NK-92 treated with Interleukin-12 subunit alpha and Interleukin-12 subunit beta, amount 100 ng/mL, for 24 hours (cell line): ENCODE measurements at regions not wholly inside any gene's neighbourhood (a gene's known extent, or its start where the extent isn't known, plus 50 kb on each side); places are given as distances from the start of the nearest gene placed in this dataset.
"Not testable (repeated sequence)": the region's sequence is repeated elsewhere in the genome, so short reads cannot be mapped to it uniquely, and the experiment has no call there.

Source experiments
- DNase-seq: peaks from one replicate; lab custom pipeline; 2025; lab: John Stamatoyannopoulos, UW

DNA sequence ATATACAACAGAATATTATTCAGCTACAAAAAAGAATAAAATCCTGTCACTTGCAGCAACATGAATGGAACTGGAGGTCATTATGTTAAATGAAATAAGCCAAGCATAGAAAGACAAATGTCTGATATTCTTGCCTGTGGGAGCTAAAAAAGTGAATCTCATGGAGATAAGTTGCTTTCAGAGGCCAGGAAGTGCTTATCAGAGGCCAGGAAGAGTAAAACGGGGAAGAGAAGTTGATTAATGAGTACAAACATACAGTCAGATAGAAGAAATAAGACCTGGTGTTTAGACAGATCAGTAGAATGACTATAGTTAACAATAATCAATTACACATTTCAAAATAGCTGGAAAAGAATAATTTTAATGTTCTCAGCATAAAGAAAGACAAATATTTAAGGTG, 54.4 kb upstream of the CPHXL start:
- no peak for DNase-seq

GRCh38 chr16:75781683-75782343, 55.5 kb upstream of the CPHXL start:
- no peak for DNase-seq

DNA sequence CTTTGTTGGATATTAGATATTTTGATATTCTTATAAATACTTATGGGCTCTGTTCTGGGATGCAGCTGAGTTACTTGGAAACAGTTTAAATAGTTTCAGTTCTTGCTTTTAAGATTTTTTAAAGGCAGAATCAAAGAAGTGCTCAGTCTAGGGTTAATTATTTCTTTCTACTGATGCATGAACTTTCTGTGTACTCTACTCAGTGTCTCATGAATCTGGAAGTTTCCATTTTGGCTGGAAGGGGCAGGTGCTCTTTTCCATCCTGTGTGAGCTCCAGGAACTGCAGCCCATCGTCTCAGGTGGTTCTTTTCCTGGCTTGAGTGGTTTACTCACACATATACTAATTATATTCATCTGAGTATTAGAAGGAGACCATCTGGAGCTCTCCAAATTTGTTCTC, 61.1 kb upstream of the CPHXL start:
- no peak for DNase-seq

- DNase-seq, result no peak
These were observed 62.9 kb upstream of the CPHXL start for GRCh38 chr16:75789237-75789636.

GRCh38 chr16:75792771-75793492, 66.6 kb upstream of the CPHXL start:
- DNase-seq, result no peak

DNA sequence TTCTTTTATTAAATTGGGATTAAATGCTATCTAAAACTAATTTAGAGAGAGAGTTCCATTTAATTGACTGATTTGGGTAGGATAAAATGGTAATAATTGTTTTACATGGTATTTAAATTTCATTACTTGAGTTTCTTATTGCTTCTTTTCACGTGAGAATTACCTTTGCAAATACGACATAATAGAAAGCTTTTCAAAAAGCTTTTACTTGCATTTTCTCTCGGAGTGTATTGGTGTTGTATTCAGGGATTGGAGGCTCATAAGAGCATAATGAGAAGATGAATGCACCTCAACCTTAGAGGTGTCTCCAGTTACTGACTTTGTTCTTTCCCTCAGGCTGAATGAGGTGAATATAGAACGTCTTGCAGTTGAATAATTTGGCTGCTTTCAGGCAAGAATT, 67.4 kb upstream of the CPHXL start:
- DNase-seq, result no peak

- no peak for DNase-seq
These were observed 68.1 kb upstream of the CPHXL start for GRCh38 chr16:75794426-75794825.

DNA sequence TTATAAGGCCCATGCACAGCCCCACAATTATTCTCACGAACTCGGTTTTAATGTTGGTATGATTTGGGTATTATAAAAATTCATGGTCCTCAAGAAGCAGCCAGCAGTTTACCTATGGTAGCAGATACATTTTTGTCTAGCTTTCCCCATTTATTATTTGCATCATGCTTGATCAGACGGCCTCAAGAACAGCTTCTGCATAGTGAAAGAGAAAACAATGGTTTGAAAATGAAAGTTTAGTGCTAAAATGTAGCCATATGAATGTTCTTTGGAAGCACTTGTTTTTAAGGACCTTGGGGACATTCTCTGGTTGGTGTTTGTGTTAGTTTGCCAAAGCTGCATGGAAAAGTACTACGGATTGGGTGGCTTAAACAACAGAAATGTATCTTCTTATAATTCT, 72.4 kb upstream of the CPHXL start:
- no peak for DNase-seq

- no peak for DNase-seq
These were observed 75.0 kb upstream of the CPHXL start for GRCh38 chr16:75801307-75801706.

DNA sequence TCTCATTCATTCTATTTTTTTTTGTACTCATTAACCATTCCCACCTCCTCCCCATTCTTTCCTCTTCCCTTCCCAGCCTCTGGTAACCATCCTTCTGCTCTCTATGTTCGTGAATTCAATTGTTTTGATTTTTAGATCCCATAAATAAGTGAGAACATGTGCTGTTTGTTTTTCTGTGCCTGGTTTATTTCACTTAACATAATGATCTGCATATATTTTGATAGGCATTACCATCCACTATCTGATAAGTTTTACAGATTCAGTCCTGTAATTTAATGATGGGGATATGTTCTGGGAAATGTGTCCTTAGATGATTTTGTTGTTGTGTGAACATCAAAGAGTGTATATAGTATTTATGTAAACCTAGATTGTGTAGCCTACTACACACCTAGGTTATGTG, 77.5 kb upstream of the CPHXL start:
- no peak for DNase-seq

- no peak for DNase-seq
These were observed 78.1 kb upstream of the CPHXL start for GRCh38 chr16:75804368-75804767.

GRCh38 chr16:75805946-75806345, 79.7 kb upstream of the CPHXL start:
- no peak for DNase-seq

DNA sequence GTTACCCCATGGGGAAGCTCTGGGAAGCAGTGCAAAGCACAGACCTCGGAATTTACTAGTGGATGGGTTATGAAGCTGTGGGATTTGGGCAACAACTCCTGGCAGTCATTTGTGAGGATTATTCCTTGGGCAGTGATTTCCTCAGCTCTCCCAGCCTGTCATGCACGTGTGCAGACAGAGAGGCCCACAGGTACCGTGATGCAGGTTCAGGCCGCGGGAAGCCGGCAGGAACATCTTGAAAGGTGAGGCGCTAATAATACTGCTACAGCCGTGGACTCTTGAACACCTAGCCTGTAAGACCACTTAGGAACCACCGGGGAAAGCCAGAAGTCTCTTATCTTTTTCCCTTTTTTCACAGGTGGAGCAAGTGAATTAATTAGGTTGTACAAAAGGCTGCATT, 80.2 kb upstream of the CPHXL start:
- DNase-seq, result no peak

- DNase-seq, result no peak
These were observed 84.1 kb upstream of the CPHXL start for GRCh38 chr16:75810342-75810741.

DNA sequence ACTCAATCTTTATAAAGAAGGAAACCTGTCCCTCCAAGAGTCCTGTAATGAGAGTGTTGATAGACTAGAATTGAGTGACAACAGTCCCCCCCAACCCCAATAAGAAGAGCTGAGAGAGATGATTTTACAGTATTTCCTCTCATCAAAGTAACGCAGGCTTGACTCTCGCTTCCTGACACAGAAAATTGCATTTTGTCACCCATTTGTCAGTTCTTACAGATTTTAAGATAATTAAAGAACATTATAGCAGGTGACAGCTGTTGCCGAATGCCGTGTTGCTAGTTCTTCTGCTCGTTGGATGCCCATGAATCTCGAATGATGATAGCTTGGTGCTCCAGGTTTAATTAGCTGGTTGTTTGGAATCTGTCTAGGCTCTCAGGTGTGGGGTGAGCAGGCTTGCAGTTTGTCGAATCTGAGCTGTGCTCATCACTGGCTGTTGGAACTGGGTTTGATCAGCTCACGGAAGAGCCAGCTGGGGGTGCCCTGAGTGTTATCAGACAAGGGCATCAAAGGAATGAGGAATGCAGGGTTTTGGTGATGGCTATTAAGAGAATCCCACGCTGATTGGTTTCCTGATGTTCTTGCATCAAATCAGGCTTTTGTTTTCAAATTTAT, 84.8 kb upstream of the CPHXL start:
- DNase-seq, result no peak

GRCh38 chr16:75818491-75818890, 92.2 kb upstream of the CPHXL start:
- no peak for DNase-seq

DNA sequence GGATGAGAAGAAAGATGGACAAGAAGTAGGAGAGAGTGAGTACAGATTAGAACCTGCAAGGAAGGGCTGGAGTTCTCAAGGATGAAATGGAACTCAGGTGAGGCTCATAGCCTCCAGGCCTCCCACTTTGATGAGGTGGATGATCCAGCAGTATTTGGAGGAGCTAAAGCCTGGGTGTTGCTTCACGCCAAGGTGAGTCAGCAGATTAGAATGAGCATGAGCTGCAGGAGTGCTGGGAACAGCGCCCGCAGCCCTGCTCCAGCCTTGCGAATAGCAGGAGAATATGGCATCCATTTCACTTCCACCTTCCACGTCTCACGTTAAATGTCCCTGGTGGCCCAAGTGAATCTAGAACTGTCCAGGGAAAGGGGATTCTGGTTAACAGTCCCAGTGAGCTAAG, 94.4 kb upstream of the CPHXL start:
- no peak for DNase-seq

DNA sequence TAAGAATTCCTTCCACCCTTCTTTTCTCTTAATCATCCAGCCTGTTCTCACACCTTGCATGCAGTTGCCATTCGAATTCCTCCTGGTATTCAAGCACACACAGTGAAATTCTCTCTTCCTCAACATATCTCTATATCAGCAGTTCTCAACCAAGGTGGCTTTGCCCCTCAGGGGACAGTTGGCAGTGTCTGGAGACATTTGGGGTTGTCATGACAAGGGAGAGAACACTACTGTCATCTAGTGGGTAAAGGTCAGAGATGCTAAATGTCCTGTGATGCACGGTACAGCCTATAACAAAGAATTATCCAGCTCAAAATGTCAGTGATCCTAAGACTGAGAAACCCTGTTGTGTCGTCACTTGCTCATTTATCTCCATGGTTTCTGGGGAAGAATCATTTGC, 94.8 kb upstream of the CPHXL start:
- no peak for DNase-seq

- not testable (repeated sequence) for DNase-seq
These were observed 99.5 kb upstream of the CPHXL start for GRCh38 chr16:75825750-75826149.

DNA sequence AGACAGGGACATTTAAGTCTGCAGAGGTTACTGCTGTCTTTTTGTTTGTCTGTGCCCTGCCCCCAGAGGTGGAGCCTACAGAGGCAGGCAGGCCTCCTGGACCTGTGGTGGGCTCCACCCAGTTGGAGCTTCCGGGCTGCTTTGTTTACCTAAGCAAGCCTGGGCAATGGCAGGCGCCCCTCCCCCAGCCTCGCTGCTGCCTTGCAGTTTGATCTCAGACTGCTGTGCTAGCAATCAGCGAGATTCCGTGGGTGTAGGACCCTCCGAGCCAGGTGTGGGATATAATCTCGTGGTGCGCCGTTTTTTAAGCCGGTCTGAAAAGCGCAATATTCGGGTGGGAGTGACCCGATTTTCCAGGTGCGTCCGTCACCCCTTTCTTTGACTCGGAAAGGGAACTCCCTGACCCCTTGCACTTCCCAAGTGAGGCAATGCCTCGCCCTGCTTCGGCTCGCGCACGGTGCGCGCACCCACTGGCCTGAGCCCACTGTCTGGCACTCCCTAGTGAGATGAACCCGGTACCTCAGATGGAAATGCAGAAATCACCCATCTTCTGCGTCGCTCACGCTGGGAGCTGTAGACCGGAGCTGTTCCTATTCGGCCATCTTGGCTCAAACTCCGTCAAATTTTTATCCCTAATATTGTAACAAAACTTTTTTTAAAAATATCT, 101.2 kb upstream of the CPHXL start:
- not testable (repeated sequence) for DNase-seq

- not testable (repeated sequence) for DNase-seq
These were observed 107.1 kb upstream of the CPHXL start for GRCh38 chr16:75833385-75833784.

GRCh38 chr16:75836347-75837010, 110.2 kb upstream of the CPHXL start:
- DNase-seq, result no peak
